Trophoblast cell (in vitro differentiated cells and primary cell): ENCODE measurements at regions not wholly inside any gene's neighbourhood (a gene's known extent, or its start where the extent isn't known, plus 50 kb on each side); places are given as distances from the start of the nearest gene placed in this dataset.

Experiments
- DNase-seq, 2 donors: peaks; one replicate each; pipeline ENCODE4 v3.0.0-alpha.2; 2016
- H2AFZ ChIP-seq: 2 replicates; pipeline ENCODE4 v1.6.1; 2013; ENCODE audit warnings: low read length, moderate library complexity, mild to moderate bottlenecking; ENCODE audit not compliant: insufficient read depth, poor library complexity
- H2AK5ac ChIP-seq: 2 replicates; pipeline ENCODE4 v1.6.1; 2013; ENCODE audit warnings: mild to moderate bottlenecking, low read length
- H2BK120ac ChIP-seq: 2 replicates; pipeline ENCODE4 v1.6.1; 2013; ENCODE audit warnings: low read length, mild to moderate bottlenecking, moderate library complexity; ENCODE audit not compliant: insufficient read depth, poor library complexity
- H2BK12ac ChIP-seq: 2 replicates; pipeline ENCODE4 v1.6.1; 2013; ENCODE audit warnings: mild to moderate bottlenecking, low read length, moderate library complexity
- H2BK5ac ChIP-seq: 2 replicates; pipeline ENCODE4 v1.6.1; 2013; ENCODE audit warnings: low read length, low read depth, moderate library complexity, mild to moderate bottlenecking; ENCODE audit not compliant: poor library complexity
- H3K14ac ChIP-seq: 2 replicates; pipeline ENCODE4 v1.6.1; 2013; ENCODE audit warnings: mild to moderate bottlenecking, low read length
- H3K18ac ChIP-seq: 2 replicates; pipeline ENCODE4 v1.6.1; 2013; ENCODE audit warnings: mild to moderate bottlenecking, low read length
- H3K23ac ChIP-seq: 2 replicates; pipeline ENCODE4 v1.6.1; 2013; ENCODE audit warnings: low read length
- H3K27ac ChIP-seq: 2 replicates; pipeline ENCODE4 v1.5.1; 2013; ENCODE audit warnings: low read depth, mild to moderate bottlenecking, inconsistent platforms, low read length, moderate library complexity
- H3K27me3 ChIP-seq: 2 replicates; pipeline ENCODE4 v1.6.1; 2013; ENCODE audit warnings: inconsistent platforms, mild to moderate bottlenecking, low read length, moderate library complexity; ENCODE audit not compliant: insufficient read depth
- H3K36me3 ChIP-seq, 2 experiments: 1 replicate in 1 of 2; 2 replicates in 1 of 2; pipeline ENCODE4 v1.6.1; 2013; ENCODE audit warnings: low read length in 2 of 2, mild to moderate bottlenecking in 2 of 2, moderate library complexity in 1 of 2; ENCODE audit not compliant: insufficient read depth in 2 of 2, control insufficient read depth in 1 of 2
- H3K4ac ChIP-seq: 2 replicates; pipeline ENCODE4 v1.6.1; 2013; ENCODE audit warnings: low read depth, mild to moderate bottlenecking, low read length, moderate library complexity
- H3K4me1 ChIP-seq, 2 experiments: 1 replicate in 1 of 2; 2 replicates in 1 of 2; pipeline ENCODE4 v1.6.1; 2013; ENCODE audit warnings: low read length in 2 of 2, mild to moderate bottlenecking in 2 of 2, moderate library complexity in 1 of 2; ENCODE audit not compliant: insufficient read depth in 2 of 2, control insufficient read depth in 1 of 2
- H3K4me2 ChIP-seq: 2 replicates; pipeline ENCODE4 v1.6.1; 2013; ENCODE audit warnings: inconsistent platforms, mild to moderate bottlenecking, low read length, moderate library complexity
- H3K4me3 ChIP-seq: 2 replicates; pipeline ENCODE4 v1.5.1; 2013; ENCODE audit warnings: mild to moderate bottlenecking, low read depth, low read length, inconsistent platforms
- H3K79me1 ChIP-seq: one replicate; pipeline ENCODE4 v1.6.1; 2013; ENCODE audit warnings: low read length
- H3K79me2 ChIP-seq: 2 replicates; pipeline ENCODE4 v1.6.1; 2013; ENCODE audit warnings: low read length, mild to moderate bottlenecking; ENCODE audit not compliant: control insufficient read depth, insufficient read depth, poor library complexity
- H3K9ac ChIP-seq: 2 replicates; pipeline ENCODE4 v1.6.1; 2013; ENCODE audit warnings: mild to moderate bottlenecking, low read length
- H3K9me3 ChIP-seq: 2 replicates; pipeline ENCODE4 v1.6.1; 2013; ENCODE audit warnings: low read depth, mild to moderate bottlenecking, control low read depth, inconsistent platforms, low read length; ENCODE audit not compliant: insufficient read depth
- H4K12ac ChIP-seq: 2 replicates; pipeline ENCODE4 v1.6.1; 2013; ENCODE audit warnings: low read depth, mild to moderate bottlenecking, low read length, moderate library complexity
- H4K8ac ChIP-seq: 2 replicates; pipeline ENCODE4 v1.6.1; 2013; ENCODE audit warnings: low read depth, mild to moderate bottlenecking, low read length, moderate library complexity
- H4K91ac ChIP-seq: one replicate; pipeline ENCODE4 v1.6.1; 2013; ENCODE audit warnings: low read depth, mild to moderate bottlenecking, low read length, moderate library complexity
- WGBS: extraction: QIAGEN DNeasy Blood & Tissue Kit; methylation state at CpG from one replicate; pipeline ENCODE4 v1.1.7; 2013; ENCODE audit warnings: missing lambda C conversion rate; ENCODE audit not compliant: insufficient read length, insufficient coverage; ENCODE audit errors: extremely low coverage; 5-methylcytosine and 5-hydroxymethylcytosine counted together

DNA sequence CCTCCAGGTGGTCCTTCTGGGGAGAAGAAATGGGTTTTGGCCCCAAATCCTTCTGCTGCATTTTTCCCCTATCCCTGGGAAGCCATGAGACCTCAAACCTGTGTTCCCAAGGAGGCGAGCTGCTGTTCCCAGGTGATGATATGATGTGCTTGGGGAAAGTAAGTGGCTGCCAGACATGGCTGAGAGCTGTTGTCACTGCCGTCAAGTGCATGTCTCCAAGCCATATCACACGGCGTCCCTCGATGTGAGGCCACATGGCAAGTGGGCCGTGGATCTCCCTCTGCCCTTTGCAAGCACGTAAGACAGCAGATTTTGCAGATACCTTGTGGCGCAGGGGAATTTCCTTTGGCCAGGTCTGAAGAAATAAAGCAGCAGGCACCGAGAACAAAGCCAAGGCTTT lies 103.7 kb upstream of the CD93 start:
- H3K4me1 ChIP-seq: no peaks in the 10 kb centered on the region
- no peak overlapping the region for H3K4ac ChIP-seq
- H2BK120ac ChIP-seq: no peak overlapping the region
- no peak overlapping the region for H2BK12ac ChIP-seq
- H2BK5ac ChIP-seq: no peak overlapping the region
- H3K36me3 ChIP-seq: no peaks in the 10 kb centered on the region
- no peak overlapping the region for H3K9ac ChIP-seq
- H3K27ac ChIP-seq: no peak overlapping the region
- no peak for DNase-seq
- H3K4me3 ChIP-seq: no peak overlapping the region
- H2AFZ ChIP-seq: no peak overlapping the region
- no peaks in the 10 kb centered on the region for H3K79me1 ChIP-seq
- H3K4me2 ChIP-seq: no peak overlapping the region
- H3K9me3 ChIP-seq: peaks cover 8% of the 10 kb centered on the region
- H3K23ac ChIP-seq: no peak overlapping the region
- H2AK5ac ChIP-seq: no peak overlapping the region
- no peak overlapping the region for H3K18ac ChIP-seq
- no CpG with 5 or more reads among the region's 9 CpGs for WGBS
- no peak overlapping the region for H4K91ac ChIP-seq
- no peak overlapping the region for H4K12ac ChIP-seq
- no peaks in the 10 kb centered on the region for H3K27me3 ChIP-seq
- no peaks in the 10 kb centered on the region for H3K79me2 ChIP-seq
- H3K14ac ChIP-seq: no peak overlapping the region
- no peak overlapping the region for H4K8ac ChIP-seq

DNA sequence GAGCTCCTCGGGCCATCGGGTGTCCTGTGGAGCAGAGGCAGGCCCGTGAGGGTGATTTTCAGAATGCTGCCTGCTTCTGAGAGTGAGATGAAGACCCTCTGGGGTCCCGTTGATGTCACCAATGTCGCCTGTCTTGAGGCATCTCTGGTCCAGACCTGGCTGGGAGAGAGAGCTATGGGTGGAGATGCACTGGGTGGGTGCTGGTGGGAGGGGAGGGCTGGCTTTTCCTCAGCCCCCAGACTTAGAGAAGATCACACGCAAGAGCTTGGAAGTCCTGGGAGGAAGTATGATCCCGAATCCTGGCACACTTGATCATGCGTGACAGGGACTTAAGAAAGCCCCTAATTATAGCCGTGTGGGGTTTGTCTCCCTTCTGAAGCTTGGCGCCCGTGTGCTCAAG lies 103.2 kb upstream of the CD93 start:
- no peak overlapping the region for H3K14ac ChIP-seq
- H3K4me1 ChIP-seq: no peaks in the 10 kb centered on the region
- no peak overlapping the region for H3K4ac ChIP-seq
- H2BK5ac ChIP-seq: no peak overlapping the region
- DNase-seq: no peak
- H2AK5ac ChIP-seq: no peak overlapping the region
- H4K91ac ChIP-seq: no peak overlapping the region
- H3K27me3 ChIP-seq: no peaks in the 10 kb centered on the region
- H4K12ac ChIP-seq: no peak overlapping the region
- H3K79me1 ChIP-seq: no peaks in the 10 kb centered on the region
- no peak overlapping the region for H2BK12ac ChIP-seq
- no peaks in the 10 kb centered on the region for H3K79me2 ChIP-seq
- H3K18ac ChIP-seq: no peak overlapping the region
- no peak overlapping the region for H3K27ac ChIP-seq
- H3K9ac ChIP-seq: no peak overlapping the region
- no peak overlapping the region for H2BK120ac ChIP-seq
- H2AFZ ChIP-seq: no peak overlapping the region
- peaks cover 8% of the 10 kb centered on the region for H3K9me3 ChIP-seq
- no peak overlapping the region for H3K23ac ChIP-seq
- no peaks in the 10 kb centered on the region for H3K36me3 ChIP-seq
- H3K4me3 ChIP-seq: no peak overlapping the region
- H3K4me2 ChIP-seq: no peak overlapping the region
- no CpG with 5 or more reads among the region's 11 CpGs for WGBS
- no peak overlapping the region for H4K8ac ChIP-seq

DNA sequence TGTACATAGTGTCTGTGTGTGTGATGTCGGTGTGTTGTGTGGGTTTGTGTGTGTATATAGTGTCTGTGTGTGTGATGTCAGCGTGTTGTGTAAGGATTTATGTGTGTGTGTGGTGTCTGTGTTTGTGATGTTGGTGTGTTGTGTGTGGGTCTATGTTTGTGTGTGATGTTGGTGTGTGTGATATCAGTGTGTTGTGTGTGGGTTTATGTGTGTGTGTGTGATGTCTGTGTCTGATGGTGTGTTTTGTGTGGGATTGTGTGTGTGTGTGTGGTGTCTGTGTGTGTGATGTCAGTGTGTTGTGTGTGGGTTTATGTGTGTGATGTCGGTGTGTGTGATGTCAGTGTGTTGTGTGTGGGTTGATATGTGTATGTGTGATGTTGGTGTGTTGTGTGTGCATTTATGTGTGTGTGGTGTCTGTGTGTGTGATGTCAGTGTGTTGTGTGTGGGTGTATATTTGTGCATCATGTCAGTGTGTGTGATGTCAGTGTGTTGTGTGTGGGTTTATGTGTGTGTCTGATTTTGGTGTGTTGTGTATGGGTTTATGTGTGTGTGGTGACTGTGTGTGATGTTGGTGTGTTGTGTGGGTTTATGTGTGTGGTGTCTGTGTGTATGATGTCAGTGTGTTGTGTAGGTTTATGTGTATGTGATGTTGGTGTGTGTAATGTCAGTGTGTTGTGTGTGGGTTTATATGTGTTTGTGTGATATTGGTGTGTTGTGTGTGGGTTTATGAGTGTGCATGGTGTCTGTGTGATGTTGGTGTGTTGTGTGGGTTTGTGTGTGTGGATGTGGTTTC lies 102.4 kb upstream of the CD93 start:
- 100% methylated on average over 2 of the region's 3 CpGs for WGBS
- Histone ChIP-seq H2BK12ac (no peak overlapping the region), H3K27me3 (no peaks in the 10 kb centered on the region)

DNA sequence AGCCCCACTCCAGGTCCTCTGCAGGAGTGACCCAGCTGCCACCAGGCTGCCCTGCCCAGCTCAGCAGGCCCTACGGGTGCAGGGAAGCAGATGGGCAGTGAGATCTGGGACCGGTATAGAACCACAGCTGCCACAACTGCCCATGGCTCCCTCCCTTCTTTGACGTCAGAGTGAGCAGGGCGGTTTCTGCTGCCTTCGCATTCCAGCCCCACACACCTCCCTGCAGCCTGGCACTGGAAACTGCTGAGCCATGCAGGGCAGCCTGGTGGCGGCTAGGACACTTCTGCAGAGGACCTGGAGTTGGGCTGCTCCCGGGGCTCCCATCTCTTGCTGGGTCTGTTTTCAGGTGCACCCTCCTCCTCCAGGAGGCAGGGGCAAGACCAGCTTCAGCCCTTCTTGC lies 101.6 kb upstream of the CD93 start:
- Histone ChIP-seq H3K4me2 (no peak overlapping the region), H4K8ac (no peak overlapping the region), H3K9ac (no peak overlapping the region), H2AK5ac (no peak overlapping the region), H3K27ac (no peak overlapping the region), H3K4me3 (no peak overlapping the region), H4K12ac (no peak overlapping the region), H4K91ac (no peak overlapping the region), H2BK120ac (no peak overlapping the region), H2BK12ac (no peak overlapping the region), H3K79me1 (no peaks in the 10 kb centered on the region), H3K79me2 (no peaks in the 10 kb centered on the region), H3K18ac (no peak overlapping the region), H3K36me3 (no peaks in the 10 kb centered on the region), H3K14ac (no peak overlapping the region), H3K4ac (no peak overlapping the region), H3K4me1 (no peaks in the 10 kb centered on the region), H3K27me3 (no peaks in the 10 kb centered on the region), H3K9me3 (peaks cover 8% of the 10 kb centered on the region), H2BK5ac (no peak overlapping the region), H2AFZ (no peak overlapping the region), H3K23ac (no peak overlapping the region)
- no peak for DNase-seq
- no CpG with 5 or more reads among the region's 7 CpGs for WGBS

More for the DNA sequence above, 102.4 kb upstream of the CD93 start:
- H3K14ac ChIP-seq: no peak overlapping the region
- H4K8ac ChIP-seq: no peak overlapping the region
- no peak overlapping the region for H3K27ac ChIP-seq
- H3K79me1 ChIP-seq: no peaks in the 10 kb centered on the region
- no peak overlapping the region for H2AK5ac ChIP-seq
- H3K4me1 ChIP-seq: no peaks in the 10 kb centered on the region
- H3K79me2 ChIP-seq: no peaks in the 10 kb centered on the region
- H3K4ac ChIP-seq: no peak overlapping the region
- H3K9me3 ChIP-seq: peaks cover 8% of the 10 kb centered on the region
- H2BK120ac ChIP-seq: no peak overlapping the region
- H2AFZ ChIP-seq: no peak overlapping the region
- no peak overlapping the region for H3K4me2 ChIP-seq
- peak overlapping the region; percentile 63 for H3K23ac ChIP-seq
- no peak overlapping the region for H4K12ac ChIP-seq
- no peaks in the 10 kb centered on the region for H3K36me3 ChIP-seq
- no peak overlapping the region for H4K91ac ChIP-seq
- peak overlapping the region; percentile 48 for H3K4me3 ChIP-seq
- no peak overlapping the region for H3K18ac ChIP-seq
- H2BK5ac ChIP-seq: no peak overlapping the region
- DNase-seq: no peak
- no peak overlapping the region for H3K9ac ChIP-seq
